ENCODE measurements at regions not wholly inside any gene's neighbourhood (a gene's known extent, or its start where the extent isn't known, plus 50 kb on each side); places are given as distances from the start of the nearest gene placed in this dataset.

- no peak for TF ChIP-seq CTCF (conservative IDR thresholded peaks at IDR 0.05)
- no peak for TF ChIP-seq ZFX (IDR thresholded peaks at IDR 0.05)
Measured at GRCh38 chr4:175412161-175412560, 399.9 kb downstream of the GPM6A start.
